H1 (cell line): ENCODE measurements at regions not wholly inside any gene's neighbourhood (a gene's known extent, or its start where the extent isn't known, plus 50 kb on each side); places are given as distances from the start of the nearest gene placed in this dataset.
A peak's percentile ranks its signal among the peaks of the same experiment; 100 is the strongest.
"Not testable (repeated sequence)": the region's sequence is repeated elsewhere in the genome, so short reads cannot be mapped to it uniquely, and the experiment has no call there.

Experiments
- CTCF ChIA-PET: fragments of 300-600 bp; sonication (Branson Sonifier 250); formaldehyde crosslinking; loops from one replicate; lab custom pipeline; 2021; ENCODE audit not compliant: partially characterized antibody; lab: Charles Lee
- POLR2A ChIA-PET: fragments of 300-600 bp; sonication (Branson Sonifier 250); formaldehyde crosslinking; loops from one replicate; lab custom pipeline; 2021; ENCODE audit warnings: inconsistent platforms; ENCODE audit not compliant: partially characterized antibody; lab: Charles Lee
- DNase-seq, 2 experiments: peaks; one replicate each; pipeline versions ENCODE4 v3.0.0 to v3.0.0-alpha.2; 2010 to 2022; ENCODE audit warnings: low spot score in 2 of 2, low read depth in 1 of 2, mixed read lengths in 1 of 2
- FAIRE-seq: peaks from 2 replicates; lab custom pipeline; 2011; peaks lifted over from hg19 to GRCh38; lab: Jason Lieb, UNC
- H2AFZ ChIP-seq: 2 replicates; pipeline ENCODE4 v1.8.1; 2012; ENCODE audit warnings: low read length, inconsistent platforms
- H2AK5ac ChIP-seq: 2 replicates; pipeline ENCODE4 v1.6.1; 2013; ENCODE audit warnings: low read depth, low read length
- H2BK120ac ChIP-seq: replicated peaks from 2 replicates; pipeline ENCODE3; 2013; ENCODE audit warnings: low read depth, low read length, inconsistent platforms
- H2BK12ac ChIP-seq: 2 replicates; pipeline ENCODE4 v1.6.1; 2013; ENCODE audit warnings: low read depth, low read length
- H2BK15ac ChIP-seq: 2 replicates; pipeline ENCODE4 v1.6.1; 2013; ENCODE audit warnings: low read length
- H2BK20ac ChIP-seq: 2 replicates; pipeline ENCODE4 v1.6.1; 2013; ENCODE audit warnings: low read length
- H2BK5ac ChIP-seq: 2 replicates; pipeline ENCODE4 v1.6.1; 2013; ENCODE audit warnings: low read depth, low read length
- H3K14ac ChIP-seq: 2 replicates; pipeline ENCODE4 v1.6.1; 2013; ENCODE audit warnings: inconsistent platforms; ENCODE audit not compliant: insufficient read length
- H3K18ac ChIP-seq: 2 replicates; pipeline ENCODE4 v1.6.1; 2013; ENCODE audit warnings: low read length; ENCODE audit errors: extremely low read depth
- H3K23ac ChIP-seq: 2 replicates; pipeline ENCODE4 v1.6.1; 2013; ENCODE audit warnings: inconsistent platforms; ENCODE audit not compliant: insufficient read length
- H3K23me2 ChIP-seq: 2 replicates; pipeline ENCODE4 v1.6.1; 2013; ENCODE audit warnings: low read depth, low read length
- H3K27ac ChIP-seq: 2 replicates; pipeline ENCODE4 v1.6.1; 2011; ENCODE audit warnings: low read depth, low read length, inconsistent platforms
- H3K27me3 ChIP-seq, 4 experiments: replicated peaks in 1 of 4; 1 replicate in 1 of 4; 2 replicates in 3 of 4; pipeline versions ENCODE4 v1.6.1 to v1.8.1; 2011 to 2013; ENCODE audit warnings: low read length in 3 of 4, mild to moderate bottlenecking in 3 of 4, inconsistent platforms in 2 of 4, mixed read lengths in 2 of 4, moderate library complexity in 1 of 4; ENCODE audit not compliant: control insufficient read depth in 3 of 4, insufficient read depth in 3 of 4; ENCODE audit errors: extremely low read depth in 1 of 4
- H3K36me3 ChIP-seq, 4 experiments: 2 replicates each; pipeline versions ENCODE4 v1.6.1 to v1.8.1; 2011 to 2013; ENCODE audit warnings: mild to moderate bottlenecking in 4 of 4, low read length in 3 of 4, moderate library complexity in 2 of 4, control low read depth in 1 of 4, inconsistent platforms in 1 of 4; ENCODE audit not compliant: insufficient read depth in 4 of 4, control insufficient read depth in 2 of 4
- H3K4ac ChIP-seq: replicated peaks from 2 replicates; pipeline ENCODE3; 2013; ENCODE audit warnings: low read length, low read depth, mixed read lengths, inconsistent platforms; ENCODE audit not compliant: insufficient read length
- H3K4me1 ChIP-seq, 4 experiments: replicated peaks in 1 of 4; 1 replicate in 1 of 4; 2 replicates in 3 of 4; pipeline versions ENCODE4 v1.6.1 to v1.8.1; 2011 to 2013; ENCODE audit warnings: low read length in 3 of 4, inconsistent platforms in 2 of 4, mixed read lengths in 1 of 4; ENCODE audit not compliant: insufficient read depth in 4 of 4, control insufficient read depth in 3 of 4
- H3K4me2 ChIP-seq, 2 experiments: 2 replicates each; pipeline versions ENCODE4 v1.6.1 to v1.8.1; 2011 to 2013; ENCODE audit warnings: low read depth in 2 of 2, low read length in 2 of 2, control low read depth in 1 of 2, inconsistent platforms in 1 of 2, mild to moderate bottlenecking in 1 of 2; ENCODE audit not compliant: insufficient read depth in 1 of 2
- H3K4me3 ChIP-seq, 4 experiments: fragments of 200-600, 300-600 bp in 1 of 4; sonication (generic), shearing (Covaris generic), sonication (Bioruptor Twin) in 1 of 4; 2 replicates each; pipeline versions ENCODE4 v1.5.1 to v1.8.1; 2011 to 2016; ENCODE audit warnings: low read length in 4 of 4, low read depth in 3 of 4, control low read depth in 2 of 4, inconsistent platforms in 2 of 4, mild to moderate bottlenecking in 2 of 4, mixed read lengths in 1 of 4, moderate library complexity in 1 of 4; ENCODE audit not compliant: insufficient read depth in 2 of 4; ENCODE audit errors: extremely low read depth in 1 of 4
- H3K56ac ChIP-seq: replicated peaks from 2 replicates; pipeline ENCODE3; 2013; ENCODE audit warnings: low read depth, mild to moderate bottlenecking, mixed read lengths, low read length, inconsistent platforms; ENCODE audit not compliant: insufficient read length
- H3K79me1 ChIP-seq: 2 replicates; pipeline ENCODE4 v1.6.1; 2013; ENCODE audit warnings: low read depth, low read length, control low read depth
- H3K79me2 ChIP-seq, 2 experiments: 2 replicates each; pipeline versions ENCODE4 v1.6.1 to v1.8.1; 2012 to 2013; ENCODE audit warnings: low read length in 2 of 2, mild to moderate bottlenecking in 2 of 2, inconsistent platforms in 1 of 2; ENCODE audit not compliant: insufficient read depth in 2 of 2, control insufficient read depth in 1 of 2
- H3K9ac ChIP-seq, 4 experiments: replicated peaks in 1 of 4; 1 replicate in 1 of 4; 2 replicates in 3 of 4; pipeline versions ENCODE4 v1.6.1 to v1.8.1; 2011 to 2013; ENCODE audit warnings: low read depth in 3 of 4, low read length in 3 of 4, control low read depth in 2 of 4, mild to moderate bottlenecking in 2 of 4, moderate library complexity in 2 of 4, inconsistent platforms in 1 of 4; ENCODE audit errors: extremely low read depth in 1 of 4
- H3K9me3 ChIP-seq, 2 experiments: 2 replicates each; pipeline versions ENCODE4 v1.6.1 to v1.8.1; 2012 to 2013; ENCODE audit warnings: mild to moderate bottlenecking in 2 of 2, moderate library complexity in 2 of 2, control low read depth in 1 of 2, inconsistent platforms in 1 of 2, low read depth in 1 of 2, low read length in 1 of 2, mixed read lengths in 1 of 2; ENCODE audit not compliant: insufficient read depth in 2 of 2
- H4K20me1 ChIP-seq, 2 experiments: replicated peaks in 1 of 2; 2 replicates each; pipeline versions ENCODE3 to v1.8.1; 2011 to 2013; ENCODE audit warnings: inconsistent platforms in 2 of 2, low read length in 2 of 2, mild to moderate bottlenecking in 1 of 2; ENCODE audit not compliant: insufficient read depth in 2 of 2, control insufficient read depth in 1 of 2
- H4K5ac ChIP-seq: 2 replicates; pipeline ENCODE4 v1.6.1; 2013; ENCODE audit warnings: low read length, low read depth, mixed read lengths, inconsistent platforms; ENCODE audit not compliant: insufficient read length
- H4K8ac ChIP-seq: 2 replicates; pipeline ENCODE4 v1.8.0; 2013; ENCODE audit warnings: mild to moderate bottlenecking, moderate library complexity, low read length, inconsistent platforms; ENCODE audit not compliant: insufficient read depth; ENCODE audit errors: extremely low read depth
- H4K91ac ChIP-seq: replicated peaks from 2 replicates; pipeline ENCODE3; 2013; ENCODE audit warnings: low read length, mixed read lengths, inconsistent platforms; ENCODE audit not compliant: insufficient read length
- CREB1 ChIP-seq: IDR thresholded peaks from 2 replicates; pipeline ENCODE4 v1.6.1; 2012; ENCODE audit warnings: inconsistent platforms
- EGR1 ChIP-seq: IDR thresholded peaks from 2 replicates; pipeline ENCODE4 v1.6.1; 2011; ENCODE audit warnings: low read depth, low read length, borderline replicate concordance
- KDM4A ChIP-seq: IDR thresholded peaks from one replicate; pipeline ENCODE4 v1.7.1; 2012; ENCODE audit warnings: low read depth, mild to moderate bottlenecking, moderate library complexity, low read length, inconsistent platforms; ENCODE audit not compliant: severe bottlenecking
- MAX ChIP-seq: IDR thresholded peaks from 2 replicates; pipeline ENCODE4 v1.6.1; 2012; ENCODE audit warnings: inconsistent platforms
- SIN3A ChIP-seq, 2 experiments: IDR thresholded peaks in 1 of 2; conservative IDR thresholded peaks in 1 of 2; 2 replicates each; pipeline ENCODE4 v1.6.1; 2011 to 2012; ENCODE audit warnings: low read length in 2 of 2, improper control_type of control experiment in 1 of 2, low read depth in 1 of 2, mild to moderate bottlenecking in 1 of 2
- WGBS, 2 experiments: shearing (Covaris generic) in 1 of 2; methylation state at CpG; one replicate each; pipeline versions ENCODE4 v1.1.6 to v1.1.7; 2013 to 2015; ENCODE audit warnings: low lambda C conversion rate in 2 of 2, mixed read lengths in 2 of 2, inconsistent platforms in 1 of 2, low coverage in 1 of 2, missing lambda C conversion rate in 1 of 2; ENCODE audit not compliant: insufficient replicate concordance in 2 of 2, insufficient coverage in 1 of 2, insufficient read length in 1 of 2; ENCODE audit errors: extremely low coverage in 1 of 2, missing lambda C conversion rate in 1 of 2; 5-methylcytosine and 5-hydroxymethylcytosine counted together

- H2BK12ac ChIP-seq, H3K9me3 ChIP-seq, H3K23ac ChIP-seq, H2BK20ac ChIP-seq, H3K56ac ChIP-seq, H3K79me2 ChIP-seq, H3K36me3 ChIP-seq, H2BK15ac ChIP-seq, DNase-seq, H3K14ac ChIP-seq, FAIRE-seq, H3K4ac ChIP-seq, H3K79me1 ChIP-seq, H3K27me3 ChIP-seq, H3K27ac ChIP-seq, H3K23me2 ChIP-seq, H2BK5ac ChIP-seq, H2AFZ ChIP-seq, CTCF ChIA-PET, H4K20me1 ChIP-seq, H2AK5ac ChIP-seq, H4K91ac ChIP-seq, H4K8ac ChIP-seq, H2BK120ac ChIP-seq, H3K4me1 ChIP-seq: not testable (repeated sequence)
- Histone ChIP-seq H3K4me3 (peak overlapping the region; percentile 38 to 75 (median 52)), H4K5ac (peak overlapping the region; percentile 62), H3K9ac (peak overlapping the region in 1 of 4 experiments; percentile 8; a peak in 2 of 7 replicates), H3K18ac (peak overlapping the region; percentile 36; the same call in 1 of the 2 replicates), H3K4me2 (peak overlapping the region; percentile 64 to 72)
- POLR2A ChIA-PET, result interaction anchor here (0.7 kb wide), 1 partner anchor 136 kb away, joined by 3 read pairs; no protein-coding TSS in a partner anchor
- peak; percentile 47; the same call in 1 of the 2 replicates for TF ChIP-seq EGR1
- 0 out of 2 replicates have a peak, but pooled peaks have one; percentile 43 for TF ChIP-seq CREB1
- peak; percentile 56; the same call in 1 of the 2 replicates for TF ChIP-seq MAX
- TF ChIP-seq KDM4A, result peak; percentile 7
- 0 out of 4 replicates have a peak, but pooled peaks of 1 of the 2 experiments have one; percentile 1 for TF ChIP-seq SIN3A (conservative IDR thresholded peaks at IDR 0.05 in 1 of 2, IDR thresholded peaks at IDR 0.05 in 1 of 2; ENCODE audit: low read depth in 1 of 2, low read length in 2 of 2)
- 5% methylated on average over 6 of the region's 16 CpGs; no CpG with 5 or more reads in 1 of the 2 experiments for WGBS, 2 experiments
Observed at GRCh38 chr9:85804847-85805133, 63.0 kb upstream of the AGTPBP1 start.
